ENCODE measurements at regions not wholly inside any gene's neighbourhood (a gene's known extent, or its start where the extent isn't known, plus 50 kb on each side); places are given as distances from the start of the nearest gene placed in this dataset.

- no peaks in the 10 kb centered on the region for H3K9me3 ChIP-seq (ENCODE audit: control insufficient read depth, low read depth, low read length)
- H3K79me2 ChIP-seq (ENCODE audit: control insufficient read depth, insufficient read depth, low read length) = no peaks in the 10 kb centered on the region
- H3K36me3 ChIP-seq (ENCODE audit: control insufficient read depth in 2 of 2, extremely low read depth in 1 of 2, insufficient read depth in 2 of 2, low read length in 2 of 2) = no peaks in the 10 kb centered on the region
- no peaks in the 10 kb centered on the region for H3K27me3 ChIP-seq (ENCODE audit: control insufficient read depth, extremely low read depth, insufficient read depth, low read length)
- no peak for TF ChIP-seq EZH2 (IDR thresholded peaks at IDR 0.05; ENCODE audit: low read length)
- no peak for TF ChIP-seq CTCF (optimal IDR thresholded peaks at IDR 0.05 in 1 of 3, IDR thresholded peaks at IDR 0.05 in 1 of 3, conservative IDR thresholded peaks at IDR 0.05 in 1 of 3; ENCODE audit: extremely low read depth in 1 of 3, insufficient read depth in 2 of 3, low read length in 3 of 3)
- H4K20me1 ChIP-seq (ENCODE audit: control insufficient read depth, extremely low read depth, insufficient read depth, low read length) = no peaks in the 10 kb centered on the region
- H3K27ac ChIP-seq (ENCODE audit: control insufficient read depth, insufficient read depth, low read length) = no peak overlapping the region
- H3K9me1 ChIP-seq (ENCODE audit: control insufficient read depth, extremely low read depth, insufficient read depth, low read length) = no peaks in the 10 kb centered on the region
- no peak overlapping the region for H3K4me2 ChIP-seq (ENCODE audit: control insufficient read depth, extremely low read depth, insufficient read depth, low read depth, low read length)
- H3K4me1 ChIP-seq (ENCODE audit: control insufficient read depth, extremely low read depth, insufficient read depth, low read length) = peaks cover 32% of the 10 kb centered on the region
- H3K9ac ChIP-seq (ENCODE audit: control insufficient read depth, extremely low read depth, insufficient read depth, low read length) = no peak overlapping the region
- H3K4me3 ChIP-seq (ENCODE audit: control insufficient read depth in 2 of 3, extremely low read depth in 1 of 3, insufficient read depth in 2 of 3, low read depth in 1 of 3, low read length in 3 of 3) = no peak overlapping the region
- no peak overlapping the region for H2AFZ ChIP-seq (ENCODE audit: control insufficient read depth, low read length)
- DNase-seq (ENCODE audit: low read depth, low spot score) (no peak), FAIRE-seq (no peak)
- dilution Hi-C loops (cut with MboI; ENCODE audit: extremely low pct_ligation_motif_present, low sequenced_read_pairs) = no loop called here
These were observed 116.1 kb upstream of the GALNT2 start for GRCh38 chr1:229950908-229951307.

GRCh38 chr1:229951856-229952534 is 115.0 kb upstream of the GALNT2 start:
- no peaks in the 10 kb centered on the region for H3K9me1 ChIP-seq (ENCODE audit: control insufficient read depth, extremely low read depth, insufficient read depth, low read length)
- no peaks in the 10 kb centered on the region for H3K79me2 ChIP-seq (ENCODE audit: control insufficient read depth, insufficient read depth, low read length)
- peaks cover 32% of the 10 kb centered on the region for H3K4me1 ChIP-seq (ENCODE audit: control insufficient read depth, extremely low read depth, insufficient read depth, low read length)
- peak overlapping the region; percentile 27 for H2AFZ ChIP-seq (ENCODE audit: control insufficient read depth, low read length)
- FAIRE-seq = peak; percentile 93
- no peak for DNase-seq (ENCODE audit: low read depth, low spot score)
- TF ChIP-seq EZH2 (IDR thresholded peaks at IDR 0.05; ENCODE audit: low read length) = no peak
- TF ChIP-seq CTCF (optimal IDR thresholded peaks at IDR 0.05 in 1 of 3, IDR thresholded peaks at IDR 0.05 in 1 of 3, conservative IDR thresholded peaks at IDR 0.05 in 1 of 3; ENCODE audit: extremely low read depth in 1 of 3, insufficient read depth in 2 of 3, low read length in 3 of 3) = no peak
- H3K9me3 ChIP-seq (ENCODE audit: control insufficient read depth, low read depth, low read length) = no peaks in the 10 kb centered on the region
- no peak overlapping the region for H3K4me3 ChIP-seq (ENCODE audit: control insufficient read depth in 2 of 3, extremely low read depth in 1 of 3, insufficient read depth in 2 of 3, low read depth in 1 of 3, low read length in 3 of 3)
- no peaks in the 10 kb centered on the region for H4K20me1 ChIP-seq (ENCODE audit: control insufficient read depth, extremely low read depth, insufficient read depth, low read length)
- dilution Hi-C loops (cut with MboI; ENCODE audit: extremely low pct_ligation_motif_present, low sequenced_read_pairs) = no loop called here
- H3K4me2 ChIP-seq (ENCODE audit: control insufficient read depth, extremely low read depth, insufficient read depth, low read depth, low read length) = peak overlapping the region; percentile 22
- peak overlapping the region; percentile 36 for H3K27ac ChIP-seq (ENCODE audit: control insufficient read depth, insufficient read depth, low read length)
- no peak overlapping the region for H3K9ac ChIP-seq (ENCODE audit: control insufficient read depth, extremely low read depth, insufficient read depth, low read length)
- H3K27me3 ChIP-seq (ENCODE audit: control insufficient read depth, extremely low read depth, insufficient read depth, low read length) = no peaks in the 10 kb centered on the region
- no peaks in the 10 kb centered on the region for H3K36me3 ChIP-seq (ENCODE audit: control insufficient read depth in 2 of 2, extremely low read depth in 1 of 2, insufficient read depth in 2 of 2, low read length in 2 of 2)

All from keratinocyte (primary cell).